ENCODE measurements at regions not wholly inside any gene's neighbourhood (a gene's known extent, or its start where the extent isn't known, plus 50 kb on each side); places are given as distances from the start of the nearest gene placed in this dataset.
A peak's percentile ranks its signal among the peaks of the same experiment; 100 is the strongest.
"Not testable (repeated sequence)": the region's sequence is repeated elsewhere in the genome, so short reads cannot be mapped to it uniquely, and the experiment has no call there.

- peaks cover 1% of the 10 kb centered on the region for H3K4me1 Mint-ChIP-seq (ENCODE audit: unreplicated experiment)
- H3K9me3 Mint-ChIP-seq (ENCODE audit: unreplicated experiment): peaks cover 26% of the 10 kb centered on the region
- DNase-seq (ENCODE audit: extremely low spot score, unreplicated experiment): no peak
- H3K27ac Mint-ChIP-seq (ENCODE audit: unreplicated experiment): no peak overlapping the region
- peaks cover 2% of the 10 kb centered on the region for H3K36me3 Mint-ChIP-seq (ENCODE audit: unreplicated experiment)
- H3K27me3 Mint-ChIP-seq (ENCODE audit: unreplicated experiment): no peaks in the 10 kb centered on the region
- TF ChIP-seq CTCF (IDR thresholded peaks at IDR 0.05): no peak
- no peak overlapping the region for H3K4me3 Mint-ChIP-seq (ENCODE audit: unreplicated experiment)
Measured at GRCh38 chr5:90214991-90215390, 194.6 kb downstream of the CETN3 start.

- DNase-seq (ENCODE audit: extremely low spot score, unreplicated experiment); H3K9me3 Mint-ChIP-seq (ENCODE audit: unreplicated experiment); H3K36me3 Mint-ChIP-seq (ENCODE audit: unreplicated experiment); H3K4me1 Mint-ChIP-seq (ENCODE audit: unreplicated experiment); H3K27me3 Mint-ChIP-seq (ENCODE audit: unreplicated experiment): not testable (repeated sequence)
- Mint-ChIP-seq H3K4me3 (ENCODE audit: unreplicated experiment) (peak overlapping the region; percentile 72), H3K27ac (ENCODE audit: unreplicated experiment) (peak overlapping the region; percentile 59)
Measured at GRCh38 chr5:90208323-90208722, 201.2 kb downstream of the CETN3 start.

- no peak for TF ChIP-seq CTCF (IDR thresholded peaks at IDR 0.05)
- no peak overlapping the region for H3K27ac Mint-ChIP-seq (ENCODE audit: unreplicated experiment)
- peaks cover 12% of the 10 kb centered on the region for H3K9me3 Mint-ChIP-seq (ENCODE audit: unreplicated experiment)
- no peak overlapping the region for H3K4me3 Mint-ChIP-seq (ENCODE audit: unreplicated experiment)
- peaks cover 4% of the 10 kb centered on the region for H3K4me1 Mint-ChIP-seq (ENCODE audit: unreplicated experiment)
- H3K27me3 Mint-ChIP-seq (ENCODE audit: unreplicated experiment): no peaks in the 10 kb centered on the region
- H3K36me3 Mint-ChIP-seq (ENCODE audit: unreplicated experiment): no peaks in the 10 kb centered on the region
- DNase-seq (ENCODE audit: extremely low spot score, unreplicated experiment): no peak
Measured at GRCh38 chr5:90201923-90202322, 207.6 kb downstream of the CETN3 start.

- no peak for TF ChIP-seq CTCF (IDR thresholded peaks at IDR 0.05)
- Mint-ChIP-seq H3K9me3 (ENCODE audit: unreplicated experiment) (peaks cover 7% of the 10 kb centered on the region), H3K4me1 (ENCODE audit: unreplicated experiment) (peaks cover 6% of the 10 kb centered on the region), H3K27me3 (ENCODE audit: unreplicated experiment) (no peaks in the 10 kb centered on the region), H3K4me3 (ENCODE audit: unreplicated experiment) (no peak overlapping the region), H3K27ac (ENCODE audit: unreplicated experiment) (no peak overlapping the region), H3K36me3 (ENCODE audit: unreplicated experiment) (no peaks in the 10 kb centered on the region)
- DNase-seq (ENCODE audit: extremely low spot score, unreplicated experiment): no peak
Measured at GRCh38 chr5:90193185-90193822, 216.3 kb downstream of the CETN3 start.

GRCh38 chr5:90191352-90192045, 218.1 kb downstream of the CETN3 start:
- no peak for TF ChIP-seq CTCF (IDR thresholded peaks at IDR 0.05)
- H3K9me3 Mint-ChIP-seq (ENCODE audit: unreplicated experiment): peaks cover 7% of the 10 kb centered on the region
- H3K4me3 Mint-ChIP-seq (ENCODE audit: unreplicated experiment): no peak overlapping the region
- H3K27me3 Mint-ChIP-seq (ENCODE audit: unreplicated experiment): no peaks in the 10 kb centered on the region
- H3K36me3 Mint-ChIP-seq (ENCODE audit: unreplicated experiment): no peaks in the 10 kb centered on the region
- DNase-seq (ENCODE audit: extremely low spot score, unreplicated experiment): no peak
- H3K4me1 Mint-ChIP-seq (ENCODE audit: unreplicated experiment): peaks cover 12% of the 10 kb centered on the region
- no peak overlapping the region for H3K27ac Mint-ChIP-seq (ENCODE audit: unreplicated experiment)
